ENCODE measurements at regions not wholly inside any gene's neighbourhood (a gene's known extent, or its start where the extent isn't known, plus 50 kb on each side); places are given as distances from the start of the nearest gene placed in this dataset.
"Not testable (repeated sequence)": the region's sequence is repeated elsewhere in the genome, so short reads cannot be mapped to it uniquely, and the experiment has no call there.

DNA sequence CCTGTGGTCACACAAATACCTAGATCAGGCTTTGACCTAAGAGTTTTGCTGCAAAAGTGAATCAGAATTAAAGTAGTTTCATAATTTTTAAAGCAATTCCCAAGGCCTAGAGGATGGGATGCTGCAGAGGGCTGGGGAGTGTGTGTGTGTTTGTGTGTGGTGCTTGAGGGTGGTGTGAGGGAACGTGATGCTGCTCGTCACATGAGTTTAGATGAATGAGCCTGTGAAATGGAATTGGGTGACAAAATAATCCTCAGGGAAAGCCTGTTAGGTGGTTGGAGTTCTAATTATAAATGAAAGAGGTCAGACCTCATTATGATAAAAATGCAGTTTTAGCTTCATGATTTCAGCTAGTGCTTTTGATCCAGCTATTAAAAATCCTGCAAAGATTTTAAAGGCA is 87.5 kb upstream of the TMEM170B start:
- no peak for FAIRE-seq

GRCh38 chr6:11449408-11449807 is 88.1 kb upstream of the TMEM170B start:
- no peak for FAIRE-seq

DNA sequence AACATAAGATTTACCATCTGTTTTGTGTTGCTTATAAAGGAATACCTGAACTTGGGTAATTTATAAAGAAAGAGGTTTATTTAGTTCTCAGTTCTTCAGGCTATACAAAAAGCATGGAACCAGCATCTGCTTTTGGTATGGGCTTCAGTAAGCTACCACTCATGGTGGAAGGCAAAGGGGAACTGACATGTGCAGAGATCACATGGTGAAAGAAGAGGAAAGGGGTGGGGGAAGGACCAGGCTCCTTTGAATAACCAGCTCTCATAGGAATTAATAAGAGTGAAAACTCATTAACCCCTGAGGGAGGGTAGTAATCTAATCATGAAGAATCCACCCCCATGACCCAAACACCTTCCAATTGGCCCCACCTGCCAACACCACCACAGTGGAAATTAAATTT is 89.5 kb upstream of the TMEM170B start:
- no peak for FAIRE-seq

DNA sequence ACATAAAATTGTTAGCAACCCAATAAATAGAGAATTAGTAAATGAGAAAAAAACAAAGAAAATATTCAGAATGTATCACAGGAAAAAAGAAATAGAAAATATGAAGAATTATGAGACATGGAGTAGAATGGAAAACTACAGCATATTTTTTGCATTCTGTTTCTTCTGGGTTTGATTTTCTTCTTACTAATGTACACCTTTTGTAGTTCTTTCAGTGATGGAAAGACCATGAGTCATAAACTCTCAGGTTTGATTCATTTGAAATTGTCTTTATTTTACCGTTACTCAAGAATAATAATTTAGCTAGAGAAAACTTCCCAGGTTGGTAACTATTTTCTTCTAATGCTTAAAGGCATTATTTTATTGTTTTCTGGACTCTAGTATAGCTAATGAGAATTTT is 90.3 kb upstream of the TMEM170B start:
- FAIRE-seq: no peak

DNA sequence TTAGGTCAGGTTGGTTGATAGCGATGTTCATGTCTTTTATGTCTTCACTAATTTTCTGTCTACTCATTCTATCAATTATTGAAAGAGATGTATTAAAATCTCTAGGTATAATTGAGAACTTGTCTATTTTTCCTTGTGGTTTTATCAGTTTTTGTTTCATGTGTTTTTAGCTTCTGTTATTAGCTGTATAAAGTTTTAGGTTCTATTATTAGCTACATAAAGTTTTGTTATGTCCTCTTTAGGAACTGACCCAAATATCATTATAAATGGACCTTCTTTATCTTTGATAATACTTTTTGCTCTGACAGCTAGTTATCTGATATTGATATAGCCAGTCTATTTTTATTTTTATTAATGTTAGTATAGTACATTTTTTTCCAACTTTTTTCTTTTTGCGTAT is 92.4 kb upstream of the TMEM170B start:
- FAIRE-seq: no peak

- not testable (repeated sequence) for FAIRE-seq
Observed at GRCh38 chr6:11443125-11443524, 94.4 kb upstream of the TMEM170B start.

- FAIRE-seq: no peak
Observed at GRCh38 chr6:11442495-11442894, 95.1 kb upstream of the TMEM170B start.

DNA sequence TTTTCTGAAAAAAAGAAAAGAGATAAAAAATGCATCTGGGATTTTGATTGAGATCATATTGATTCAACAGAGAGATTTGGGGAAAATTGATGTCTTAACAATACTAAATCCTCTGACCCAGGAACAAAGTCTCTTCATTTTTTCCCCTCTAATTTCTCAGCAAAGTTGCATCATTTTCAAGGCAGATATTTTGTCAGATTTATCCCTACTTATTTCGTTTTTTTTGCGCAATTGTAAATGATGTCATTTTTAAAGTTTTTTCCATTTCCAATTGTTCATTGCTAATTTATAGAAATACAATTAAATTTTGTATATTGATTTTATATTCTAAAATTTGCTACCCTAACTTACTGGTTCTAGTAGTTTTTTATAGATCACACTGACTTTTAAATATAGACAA is 97.7 kb upstream of the TMEM170B start:
- no peak for FAIRE-seq

DNA sequence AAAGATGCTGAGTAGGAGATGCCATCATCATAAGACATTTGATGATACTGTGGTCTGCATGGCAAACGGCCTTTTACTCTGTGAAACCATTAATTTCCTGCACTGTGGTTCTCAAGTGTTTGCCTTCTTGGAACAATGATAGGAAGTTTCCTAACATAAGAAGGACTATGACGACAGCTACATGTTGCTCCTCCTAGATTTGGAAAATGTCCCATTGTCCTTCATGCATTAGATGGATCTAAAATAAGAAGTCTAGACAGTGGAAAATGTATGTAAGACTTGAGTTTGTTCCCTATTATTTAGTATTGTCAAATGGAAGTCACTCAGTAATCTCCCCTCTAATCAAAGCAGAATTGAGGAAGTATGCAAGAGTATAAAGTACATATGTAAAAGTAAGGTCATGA is 98.5 kb upstream of the TMEM170B start:
- FAIRE-seq: no peak

DNA sequence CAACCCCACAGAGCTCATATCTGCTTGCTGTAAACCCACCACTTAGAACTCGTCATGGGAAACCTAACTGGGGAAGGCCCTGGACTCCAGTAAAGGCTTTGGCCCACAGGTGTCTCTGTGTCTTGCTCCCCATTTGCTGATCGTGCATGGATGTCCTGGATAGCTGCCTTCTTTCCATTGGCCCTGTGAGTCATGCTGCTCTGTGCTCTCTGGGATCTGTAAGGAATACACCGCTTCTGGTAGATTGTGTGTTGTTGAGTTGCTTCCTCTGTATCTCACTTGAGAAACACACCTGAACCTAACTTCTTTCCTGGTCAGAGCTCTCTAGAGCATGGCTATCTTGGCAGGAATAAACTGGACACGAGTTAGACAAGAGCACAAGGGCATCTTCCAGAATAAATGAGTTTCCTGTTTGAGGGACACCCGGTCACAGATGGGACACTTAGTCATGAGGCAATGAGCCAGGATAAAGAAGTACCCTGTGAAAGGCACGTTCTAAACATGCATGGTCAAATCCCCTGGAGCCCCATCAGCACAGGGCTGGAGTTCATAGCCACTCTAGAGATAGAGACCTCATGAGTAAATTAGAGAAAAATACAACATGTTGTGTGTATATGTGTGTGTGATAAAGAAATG is 99.6 kb upstream of the TMEM170B start:
- no peak for FAIRE-seq

DNA sequence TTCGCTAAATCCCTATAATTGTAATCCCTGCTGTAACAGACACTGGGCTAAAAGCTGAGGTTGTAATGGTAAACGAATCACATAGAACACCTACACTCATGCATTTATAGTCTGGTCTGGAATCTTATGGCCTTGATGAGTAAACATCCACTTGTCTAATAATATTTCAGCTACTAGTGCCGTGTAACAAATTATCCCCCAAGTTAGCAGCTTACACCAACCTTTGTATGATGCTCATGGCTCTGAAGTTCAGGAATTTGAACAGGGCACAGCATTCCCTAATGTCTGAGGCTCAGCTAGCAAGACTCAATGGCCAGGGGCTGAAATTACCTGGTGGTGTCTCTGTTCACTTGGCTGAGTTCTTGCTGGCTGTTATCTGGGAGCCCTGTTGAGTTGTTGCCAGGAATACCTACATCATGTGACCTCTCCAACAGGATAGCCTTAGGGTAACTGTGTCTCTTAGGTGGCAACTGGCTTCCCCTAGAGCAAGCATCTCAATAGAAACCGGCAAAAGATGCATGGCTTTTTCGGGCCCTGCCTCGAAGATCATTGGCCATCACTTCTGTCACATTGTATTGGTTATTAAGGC is 100.9 kb upstream of the TMEM170B start:
- no peak for FAIRE-seq

DNA sequence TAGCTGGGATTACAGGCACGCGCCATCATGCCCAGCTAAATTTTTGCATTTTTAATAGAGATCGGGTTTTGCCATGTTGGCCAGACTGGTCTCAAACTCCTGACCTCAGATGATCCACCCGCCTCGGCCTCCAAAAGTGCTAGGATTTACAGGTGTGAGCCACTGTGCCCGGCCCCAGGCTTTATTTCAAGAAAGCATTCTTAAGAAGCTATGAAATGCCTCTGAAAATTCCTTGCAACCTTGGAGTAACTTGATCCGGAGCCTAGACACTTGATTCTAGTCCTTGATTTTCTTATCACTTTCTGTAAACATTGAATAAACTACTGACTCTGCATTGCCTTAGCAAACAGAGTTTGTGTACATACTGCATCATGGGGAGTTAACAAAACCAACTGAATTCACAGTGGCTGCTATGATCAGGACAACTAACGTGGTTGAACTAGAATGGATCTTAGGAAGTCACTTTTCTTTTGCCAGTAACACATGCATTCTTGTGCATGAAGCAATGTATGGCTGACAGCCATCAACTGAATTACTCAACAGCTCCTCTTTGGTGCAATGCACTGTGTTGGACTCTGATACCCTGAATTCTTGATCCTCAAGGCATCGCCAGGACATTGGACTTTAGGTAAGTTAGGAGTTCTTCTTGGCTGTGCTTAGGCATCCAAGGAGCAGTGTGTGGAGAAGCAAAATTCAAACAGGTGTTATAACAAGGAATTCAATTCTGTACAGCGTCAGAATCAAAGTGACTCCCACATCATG is 102.8 kb upstream of the TMEM170B start:
- no peak for FAIRE-seq

- no peak for FAIRE-seq
Observed at GRCh38 chr6:11433860-11434259, 103.7 kb upstream of the TMEM170B start.

DNA sequence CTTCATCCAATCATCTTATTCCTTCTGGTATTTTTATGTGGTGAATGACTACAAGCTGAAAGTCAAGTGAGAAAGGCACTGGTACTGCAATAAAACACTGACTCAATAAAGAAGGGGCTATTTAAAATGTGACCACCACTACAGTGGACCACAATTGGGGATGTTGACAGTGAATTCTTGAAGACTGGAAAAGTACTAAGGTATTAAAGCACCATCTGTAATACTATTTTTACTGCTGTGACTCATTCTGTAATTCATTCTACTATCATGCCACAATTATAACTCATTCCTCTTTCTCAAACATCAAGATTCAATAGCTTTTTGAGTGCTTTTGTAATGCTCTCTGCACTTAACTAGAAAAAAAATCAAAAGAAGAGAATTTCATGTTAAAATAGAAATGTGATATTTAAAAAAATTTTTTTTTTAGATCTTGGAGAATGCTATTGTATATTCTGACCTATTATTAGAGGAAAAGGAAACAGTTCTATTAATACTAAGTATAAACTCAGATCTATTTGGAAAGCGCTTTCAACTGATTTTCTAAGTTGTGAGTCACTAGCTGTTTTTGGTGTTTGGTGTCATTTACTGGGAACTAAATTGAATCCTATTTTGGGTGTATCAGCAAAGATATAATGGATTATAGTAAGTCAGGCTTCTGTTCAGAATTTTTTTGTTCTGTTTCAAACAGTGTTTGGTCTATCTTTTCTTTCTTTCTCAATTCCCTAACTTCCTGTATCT is 104.7 kb upstream of the TMEM170B start:
- no peak for FAIRE-seq

GRCh38 chr6:11432091-11432490 is 105.5 kb upstream of the TMEM170B start:
- no peak for FAIRE-seq

DNA sequence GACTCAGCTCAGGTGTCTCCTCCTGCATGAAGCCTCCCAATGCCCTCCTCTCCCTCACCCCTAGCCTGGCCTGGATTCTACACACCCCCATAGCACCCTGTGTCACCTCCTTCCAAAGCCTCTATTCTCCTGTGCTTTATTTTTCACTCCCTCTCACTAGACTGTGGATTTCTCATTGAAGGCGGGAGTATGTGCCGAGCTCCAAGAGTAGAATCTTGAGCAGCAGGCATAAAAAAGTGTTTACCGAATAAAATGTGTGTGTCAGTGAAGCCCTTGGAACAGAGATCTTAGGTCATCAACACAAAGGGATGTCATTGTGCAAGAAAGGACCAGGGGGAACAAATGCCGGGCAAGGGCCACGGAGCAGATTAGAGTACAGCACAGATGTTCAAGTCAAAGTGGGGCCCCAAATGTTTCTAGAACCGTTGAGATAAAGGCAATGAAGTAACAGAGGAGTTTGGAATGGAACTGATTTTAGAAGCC is 106.1 kb upstream of the TMEM170B start:
- FAIRE-seq: no peak

- no peak for FAIRE-seq
Observed at GRCh38 chr6:11430036-11430435, 107.5 kb upstream of the TMEM170B start.

GRCh38 chr6:11429577-11429976 is 108.0 kb upstream of the TMEM170B start:
- FAIRE-seq: no peak

DNA sequence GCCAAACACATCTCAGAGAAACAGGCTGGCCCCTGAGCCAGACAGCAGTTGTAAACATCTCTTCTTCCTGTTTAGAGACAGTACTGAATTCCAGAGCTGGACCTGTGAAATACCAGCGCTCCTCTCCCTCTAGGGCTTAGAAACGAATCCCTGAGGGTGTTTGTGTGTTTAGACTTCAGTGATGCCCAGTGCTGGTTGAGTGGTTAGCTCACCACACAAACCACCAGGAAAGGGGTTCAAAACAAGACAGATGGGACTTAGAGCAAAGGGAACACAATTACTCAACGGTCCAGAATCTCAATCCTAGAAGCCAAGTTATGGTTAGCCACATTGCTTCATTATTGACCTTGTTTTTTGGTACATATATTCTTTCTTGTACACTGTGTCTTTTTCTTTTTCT is 108.7 kb upstream of the TMEM170B start:
- FAIRE-seq: no peak

DNA sequence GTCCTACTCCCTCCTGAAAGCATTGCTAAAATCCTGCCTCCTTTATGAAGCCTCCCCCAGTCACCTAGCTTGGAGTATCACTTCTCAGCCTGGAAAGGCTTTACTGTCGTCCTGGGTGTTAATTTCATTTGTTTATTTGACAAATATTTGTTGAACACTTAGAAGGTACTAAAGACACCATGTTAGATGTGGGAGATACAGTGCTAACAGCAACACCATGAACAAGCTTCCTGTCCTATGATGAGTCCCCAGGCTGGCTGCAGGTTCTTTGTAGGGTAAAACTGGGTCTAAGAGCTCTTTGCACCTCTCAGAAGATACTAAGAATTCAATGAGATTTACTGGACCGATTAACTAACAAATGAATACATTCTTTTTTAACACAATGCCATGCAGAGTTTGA is 109.2 kb upstream of the TMEM170B start:
- no peak for FAIRE-seq

GRCh38 chr6:11427723-11428245 is 109.8 kb upstream of the TMEM170B start:
- no peak for FAIRE-seq

DNA sequence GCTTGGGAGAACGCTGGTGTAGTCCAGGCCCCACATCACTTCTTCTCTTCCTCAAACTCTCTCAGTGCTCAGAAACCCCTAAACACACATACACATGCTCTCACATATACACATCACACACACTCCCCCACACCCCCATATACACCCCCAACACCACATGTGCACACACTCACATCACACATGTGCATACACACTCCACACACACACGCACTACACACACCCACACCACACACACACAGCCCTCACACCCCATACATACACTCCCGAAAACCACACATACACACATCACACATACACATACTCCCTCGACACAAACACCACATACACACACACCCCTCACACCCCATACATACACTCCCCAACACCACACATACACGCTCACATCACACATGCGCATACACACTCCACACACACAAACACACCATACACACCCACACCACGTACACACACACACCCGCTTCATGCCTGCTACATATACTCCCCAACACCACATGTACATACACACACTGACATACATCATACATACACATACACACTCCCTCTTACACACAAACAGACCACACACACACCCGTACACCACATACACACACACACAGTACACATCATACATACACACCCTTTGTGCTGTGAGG is 110.3 kb upstream of the TMEM170B start:
- no peak for FAIRE-seq

GRCh38 chr6:11426571-11426970 is 111.0 kb upstream of the TMEM170B start:
- FAIRE-seq: no peak
